ENCODE measurements at regions not wholly inside any gene's neighbourhood (a gene's known extent, or its start where the extent isn't known, plus 50 kb on each side); places are given as distances from the start of the nearest gene placed in this dataset.
"Not testable (repeated sequence)": the region's sequence is repeated elsewhere in the genome, so short reads cannot be mapped to it uniquely, and the experiment has no call there.

- no peak for DNase-seq
Measured at GRCh38 chr7:86006909-86007308, 636.8 kb upstream of the GRM3 start.

DNA sequence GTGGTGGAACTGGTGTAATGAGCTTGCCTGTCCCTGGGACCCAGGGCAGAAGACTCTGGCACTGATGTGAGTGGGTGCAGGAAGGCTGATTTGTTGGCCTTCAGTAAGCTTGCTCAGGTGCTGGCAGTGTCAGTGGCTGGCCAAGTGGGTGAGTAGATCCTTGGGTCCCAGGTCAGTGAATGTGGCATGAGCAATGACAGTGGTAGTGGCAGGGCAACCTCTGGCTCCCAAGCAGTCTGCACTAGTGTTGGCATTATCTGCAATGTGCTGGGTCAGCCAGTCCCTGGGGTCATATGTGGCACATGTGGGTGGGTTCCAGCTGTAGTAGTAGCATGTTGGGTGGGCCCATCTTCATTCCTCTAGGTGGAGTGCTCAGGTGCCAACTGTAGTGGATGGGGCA, 640.9 kb upstream of the GRM3 start:
- no peak for DNase-seq

- no peak for DNase-seq
Measured at GRCh38 chr7:85997515-85997914, 646.2 kb upstream of the GRM3 start.

GRCh38 chr7:85995101-85995500, 648.6 kb upstream of the GRM3 start:
- DNase-seq = peak; percentile 25

- DNase-seq = no peak
Measured at GRCh38 chr7:85980740-85981139, 663.0 kb upstream of the GRM3 start.

GRCh38 chr7:85974176-85974575, 669.5 kb upstream of the GRM3 start:
- DNase-seq = no peak

DNA sequence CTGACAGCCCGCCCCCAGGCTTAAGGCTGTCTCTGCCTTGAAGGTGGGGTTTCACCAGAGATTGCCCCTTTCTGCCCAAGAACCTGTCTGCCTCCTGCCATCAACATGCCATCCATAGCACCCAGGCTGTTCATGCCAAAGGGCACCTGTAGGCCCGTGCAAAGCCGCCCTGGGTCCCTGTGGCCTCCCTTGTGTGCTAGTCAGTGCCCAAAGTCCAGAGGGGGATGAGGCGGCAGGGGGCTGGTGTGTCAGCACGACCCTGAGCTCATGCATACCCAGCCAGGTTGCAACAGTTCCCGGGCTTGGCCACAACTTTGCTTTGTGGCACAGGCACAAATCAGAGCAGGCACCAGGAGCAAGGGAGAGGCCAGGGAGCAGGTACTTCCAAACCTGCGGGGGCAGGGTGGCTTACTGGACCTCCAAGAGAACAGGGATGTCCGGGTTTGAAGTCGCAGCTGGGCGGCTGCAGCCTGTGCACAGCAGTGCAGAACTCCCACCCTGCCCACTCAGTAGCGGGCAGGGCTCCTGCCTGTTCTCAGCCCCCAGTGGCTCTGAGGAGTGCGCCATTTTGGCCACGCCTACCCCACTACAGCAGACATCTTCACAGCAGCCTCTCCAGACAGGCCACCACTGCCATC, 671.1 kb upstream of the GRM3 start:
- no peak for DNase-seq

DNA sequence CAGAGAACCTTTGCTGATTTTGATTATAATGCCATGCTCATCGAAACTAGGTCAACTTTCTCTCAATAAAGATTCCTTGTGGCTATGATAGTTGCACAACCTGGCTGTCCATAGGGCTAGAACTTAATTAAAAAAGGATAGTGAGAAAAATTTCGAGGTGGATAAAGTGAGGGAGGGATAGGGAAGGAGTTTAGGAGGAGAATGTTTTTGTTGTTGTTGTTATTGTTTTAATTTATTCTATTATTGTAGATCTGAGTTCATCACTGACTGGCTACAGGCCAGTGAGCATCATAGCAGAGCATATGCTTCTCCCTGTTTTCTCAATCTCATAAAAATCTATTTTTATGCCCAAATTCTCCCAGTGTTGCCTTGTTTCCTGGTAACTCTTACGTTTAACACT, 688.7 kb upstream of the GRM3 start:
- no peak for DNase-seq

GRCh38 chr7:85950871-85951270, 692.8 kb upstream of the GRM3 start:
- no peak for DNase-seq

- DNase-seq = no peak
Measured at GRCh38 chr7:85950418-85950817, 693.3 kb upstream of the GRM3 start.

DNA sequence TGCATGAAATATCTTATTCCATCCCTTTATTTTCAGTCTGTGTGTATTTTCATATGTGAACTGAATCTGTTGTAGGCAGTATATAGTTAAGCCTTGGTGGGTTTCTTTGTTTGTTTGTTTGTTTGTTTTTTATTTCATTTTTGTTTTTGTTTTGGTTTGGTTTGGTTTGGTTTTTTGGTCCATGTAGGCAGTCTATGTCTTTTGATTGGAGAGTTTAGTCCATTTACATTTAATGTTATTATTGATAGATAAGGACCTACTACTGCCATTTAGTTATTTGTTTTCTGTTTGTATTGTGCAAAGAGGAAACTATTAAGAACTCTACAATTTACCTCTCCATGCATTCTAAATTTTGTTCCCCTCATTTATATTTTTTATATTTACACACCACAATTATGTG, 695.9 kb upstream of the GRM3 start:
- DNase-seq = no peak

GRCh38 chr7:85940798-85941197, 702.9 kb upstream of the GRM3 start:
- DNase-seq = no peak

GRCh38 chr7:85931919-85932318, 711.8 kb upstream of the GRM3 start:
- no peak for DNase-seq

DNA sequence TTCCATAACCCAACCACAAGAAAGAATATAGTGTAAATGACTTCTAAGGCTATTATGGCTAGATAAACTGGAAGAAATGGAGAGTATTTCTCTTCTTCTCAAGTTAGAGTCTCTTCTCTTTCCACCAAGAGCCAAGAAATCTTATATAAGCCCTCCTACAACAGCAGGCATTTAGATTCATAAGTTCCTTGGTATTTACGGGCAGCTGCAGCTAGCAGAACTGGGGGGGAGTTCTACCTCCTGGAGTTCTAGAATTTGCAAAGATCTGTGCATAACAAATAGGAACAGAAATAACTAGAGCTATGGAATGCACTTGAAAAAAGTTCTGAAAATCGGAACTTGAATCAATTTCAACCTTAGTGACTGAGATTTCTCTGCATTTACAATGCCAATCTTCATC, 715.2 kb upstream of the GRM3 start:
- no peak for DNase-seq

DNA sequence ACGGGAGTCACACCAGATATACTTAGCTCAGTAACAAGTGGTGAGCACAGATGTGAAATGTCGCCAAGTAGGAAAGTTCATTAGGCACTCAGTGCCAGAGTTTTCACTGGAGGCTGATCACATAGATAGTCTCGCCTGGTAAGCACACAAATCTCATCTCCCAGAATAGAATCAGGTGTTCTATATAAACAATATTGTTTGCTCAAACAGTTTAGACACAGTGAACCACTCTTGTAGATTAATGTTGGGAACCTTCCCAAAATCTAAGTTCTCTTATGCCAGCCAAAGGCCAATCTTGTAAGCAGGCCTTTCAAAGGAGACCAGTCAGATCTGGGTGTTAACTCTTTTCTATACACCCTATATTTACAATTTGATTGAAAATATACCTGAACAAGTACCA, 716.5 kb upstream of the GRM3 start:
- DNase-seq = no peak

GRCh38 chr7:85924062-85924461, 719.6 kb upstream of the GRM3 start:
- no peak for DNase-seq

DNA sequence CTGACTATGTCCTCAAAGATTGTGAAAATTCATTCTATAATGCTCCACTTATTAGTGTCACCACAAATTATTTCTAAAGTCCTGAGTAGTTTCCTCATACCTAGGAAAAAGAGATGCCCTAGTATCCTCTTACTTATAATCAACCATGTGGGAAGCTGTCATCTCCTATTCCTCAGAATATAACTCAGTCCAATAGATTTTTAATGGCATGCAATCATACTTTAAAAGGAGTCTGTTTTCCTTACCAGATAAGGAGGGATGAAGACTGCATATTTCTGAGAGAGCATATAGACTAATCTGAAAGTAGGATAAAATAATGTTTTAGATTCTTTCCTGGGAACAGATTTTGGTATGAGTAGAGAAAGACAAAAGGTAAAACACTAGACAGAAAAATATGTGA, 727.7 kb upstream of the GRM3 start:
- DNase-seq = no peak

DNA sequence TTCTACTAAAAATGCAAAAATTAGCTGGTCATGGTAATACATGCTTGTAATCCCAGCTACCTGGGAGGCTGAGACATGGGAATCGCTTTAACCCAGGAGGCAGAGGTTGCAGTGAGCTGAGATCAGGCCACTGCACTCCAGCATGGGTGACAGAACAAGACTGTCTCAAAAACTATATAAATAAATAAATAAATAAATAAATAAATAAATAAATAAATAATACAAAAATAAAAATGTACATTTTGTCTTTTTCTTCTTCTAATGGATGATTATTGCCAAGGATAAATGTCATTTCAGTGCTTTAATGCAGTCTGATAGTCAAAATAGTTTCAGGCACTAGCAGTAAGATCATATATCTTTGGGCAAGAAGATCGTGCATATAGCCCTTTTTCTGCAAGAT, 727.6 kb upstream of the SEMA3D start:
- DNase-seq = no peak

- DNase-seq = no peak
Measured at GRCh38 chr7:85908051-85908450, 721.2 kb upstream of the SEMA3D start.

DNA sequence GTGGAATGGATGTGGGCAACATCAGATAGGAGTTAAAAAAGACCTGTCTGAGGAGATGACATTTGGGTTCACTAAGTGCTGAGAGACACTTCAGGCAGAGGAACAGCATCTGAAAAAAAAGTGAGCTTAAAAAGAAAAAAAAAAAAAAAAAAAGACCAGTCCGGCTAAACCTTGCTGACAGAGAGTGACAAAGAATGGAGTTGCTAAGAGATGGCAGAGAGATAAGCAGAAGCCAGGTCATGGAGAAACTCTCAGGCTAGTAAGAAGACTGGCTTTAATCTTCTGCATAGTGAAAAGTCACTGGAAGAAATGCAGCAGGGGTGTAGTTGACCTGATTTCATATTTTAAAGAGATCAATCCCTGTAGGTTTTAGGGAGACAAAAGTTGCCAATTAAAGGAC, 711.1 kb upstream of the SEMA3D start:
- no peak for DNase-seq

GRCh38 chr7:85896531-85896930, 709.7 kb upstream of the SEMA3D start:
- DNase-seq = no peak

DNA sequence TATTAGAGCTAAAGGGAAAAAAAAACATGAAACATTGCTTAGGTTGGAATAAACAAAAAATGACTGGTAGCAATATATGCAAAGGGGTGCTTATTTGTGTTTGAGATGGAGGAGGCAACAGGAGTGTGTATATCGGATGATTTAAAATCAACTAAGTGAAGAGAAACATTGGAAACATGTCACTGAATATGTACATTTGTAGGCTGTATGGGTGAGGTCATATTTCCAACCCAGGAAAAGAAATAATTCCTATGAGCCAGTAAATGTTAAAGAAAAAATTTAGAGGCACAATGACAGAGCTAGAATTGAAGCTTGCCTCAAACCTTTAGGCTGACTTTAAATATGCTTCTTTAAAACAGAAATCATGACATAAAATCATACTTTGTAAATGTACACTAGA, 709.0 kb upstream of the SEMA3D start:
- no peak for DNase-seq

- not testable (repeated sequence) for DNase-seq
Measured at GRCh38 chr7:85891900-85892299, 705.0 kb upstream of the SEMA3D start.

- DNase-seq = peak; percentile 25
Measured at GRCh38 chr7:85890244-85890811, 703.5 kb upstream of the SEMA3D start.

DNA sequence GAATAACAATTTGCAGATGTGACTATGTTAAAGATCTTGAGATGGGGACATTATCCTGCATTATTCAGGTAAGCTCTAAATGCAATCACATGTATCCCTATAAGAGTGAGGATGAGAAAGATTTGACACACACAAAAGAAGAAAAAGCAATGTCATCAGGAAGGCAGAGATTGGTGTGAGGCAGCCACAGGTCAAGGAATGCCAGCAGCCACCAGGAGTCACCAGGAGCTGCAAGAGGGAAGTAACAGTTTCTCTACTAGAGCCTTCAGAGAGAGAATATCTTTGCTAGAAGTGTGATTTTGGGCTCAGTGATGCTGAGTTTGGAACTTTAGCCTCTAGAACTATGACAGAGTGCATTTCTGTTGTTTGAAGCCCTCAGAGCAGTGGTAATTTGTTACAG, 700.3 kb upstream of the SEMA3D start:
- DNase-seq = no peak
